WTC11 (cell line): ENCODE measurements at regions not wholly inside any gene's neighbourhood (a gene's known extent, or its start where the extent isn't known, plus 50 kb on each side); places are given as distances from the start of the nearest gene placed in this dataset.

ENCODE experiments used
- ATAC-seq: fragments of 200-7000 bp; cut with Tn5 transposase; 2 replicates; pipeline ENCODE4 v1.10.0; 2021; ENCODE audit warnings: mild to moderate bottlenecking, moderate library complexity
- CTCF ChIA-PET: fragments of 300-600 bp; sonication (Branson Sonifier 250); formaldehyde crosslinking; loops from one replicate; lab custom pipeline; 2021; ENCODE audit warnings: antibody characterized with exemption; lab: Charles Lee
- POLR2A ChIA-PET: fragments of 350-600 bp; sonication (Branson Sonifier 250); formaldehyde crosslinking; loops from one replicate; lab custom pipeline; 2021; ENCODE audit warnings: antibody characterized with exemption; lab: Charles Lee
- DNase-seq: peaks from one replicate; pipeline ENCODE4 v3.0.0; 2021; ENCODE audit warnings: low spot score
- H3K27ac Mint-ChIP-seq: 2 replicates; pipeline ENCODE4 v1.8.0; 2021; ENCODE audit warnings: mixed read lengths
- H3K27me3 Mint-ChIP-seq: 2 replicates; pipeline ENCODE4 v1.8.0; 2021; ENCODE audit warnings: low read depth, mild to moderate bottlenecking, moderate library complexity, mixed read lengths
- H3K36me3 Mint-ChIP-seq: 2 replicates; pipeline ENCODE4 v1.8.0; 2021; ENCODE audit warnings: mixed read lengths
- H3K4me1 Mint-ChIP-seq: 2 replicates; pipeline ENCODE4 v1.8.0; 2022; ENCODE audit warnings: mixed read lengths
- H3K4me3 Mint-ChIP-seq: 2 replicates; pipeline ENCODE4 v1.8.0; 2021; ENCODE audit warnings: mild to moderate bottlenecking, moderate library complexity, mixed read lengths
- H3K9me3 Mint-ChIP-seq: 2 replicates; pipeline ENCODE4 v1.8.0; 2021; ENCODE audit warnings: mixed read lengths
- CDX4 ChIP-seq: fragments of 250-450 bp; sonication (Bioruptor Pico); IDR thresholded peaks from 2 replicates; pipeline ENCODE4 v1.9.0; 2021; ENCODE audit warnings: moderate library complexity, mild to moderate bottlenecking, inconsistent platforms, borderline replicate concordance
- E2F4 ChIP-seq: sonication (generic); formaldehyde crosslinking; IDR thresholded peaks from 2 replicates; pipeline ENCODE4 v1.8.1; 2022; ENCODE audit warnings: low read depth, mild to moderate bottlenecking, moderate library complexity, missing genetic modification reagents, borderline replicate concordance
- ETV6 ChIP-seq: sonication (generic); formaldehyde crosslinking; IDR thresholded peaks from 2 replicates; pipeline ENCODE4 v1.8.1; 2022; ENCODE audit warnings: mild to moderate bottlenecking, missing genetic modification reagents
- HMGXB4 ChIP-seq: sonication (generic); formaldehyde crosslinking; IDR thresholded peaks from 2 replicates; pipeline ENCODE4 v1.8.1; 2023; ENCODE audit warnings: mild to moderate bottlenecking, moderate library complexity, missing genetic modification reagents
- JAZF1 ChIP-seq: fragments of 250-450 bp; sonication (Bioruptor Pico); IDR thresholded peaks from 2 replicates; pipeline ENCODE4 v1.9.0; 2021; ENCODE audit warnings: moderate library complexity, mild to moderate bottlenecking, inconsistent platforms
- KAT7 ChIP-seq: sonication (generic); formaldehyde crosslinking; IDR thresholded peaks from 2 replicates; pipeline ENCODE4 v1.8.1; 2023; ENCODE audit warnings: missing genetic modification reagents, mild to moderate bottlenecking, borderline replicate concordance
- MXD4 ChIP-seq: fragments of 250-450 bp; sonication (Bioruptor Pico); IDR thresholded peaks from 2 replicates; pipeline ENCODE4 v1.8.0; 2021; ENCODE audit warnings: mild to moderate bottlenecking, moderate library complexity, borderline replicate concordance
- NFE2L1 ChIP-seq: sonication (generic); formaldehyde crosslinking; IDR thresholded peaks from 2 replicates; pipeline ENCODE4 v1.8.1; 2023; ENCODE audit warnings: missing genetic modification reagents
- OVOL2 ChIP-seq: fragments of 250-450 bp; sonication (Bioruptor Pico); IDR thresholded peaks from 2 replicates; pipeline ENCODE4 v1.9.0; 2021; ENCODE audit warnings: mild to moderate bottlenecking, borderline replicate concordance
- PREB ChIP-seq: sonication (generic); formaldehyde crosslinking; IDR thresholded peaks from 2 replicates; pipeline ENCODE4 v1.8.1; 2022; ENCODE audit warnings: mild to moderate bottlenecking, missing genetic modification reagents, moderate library complexity, borderline replicate concordance
- RELA ChIP-seq: sonication (generic); formaldehyde crosslinking; IDR thresholded peaks from 2 replicates; pipeline ENCODE4 v1.8.1; 2022; ENCODE audit warnings: missing genetic modification reagents, mild to moderate bottlenecking, borderline replicate concordance
- SP1 ChIP-seq: sonication (generic); formaldehyde crosslinking; conservative IDR thresholded peaks from 2 replicates; pipeline ENCODE4 v1.8.1; 2022; ENCODE audit warnings: missing genetic modification reagents
- STAT6 ChIP-seq: sonication (generic); formaldehyde crosslinking; conservative IDR thresholded peaks from 2 replicates; pipeline ENCODE4 v1.8.1; 2023; ENCODE audit warnings: mild to moderate bottlenecking, low read depth, missing genetic modification reagents, moderate library complexity
- TEAD1 ChIP-seq: sonication (generic); formaldehyde crosslinking; IDR thresholded peaks from 2 replicates; pipeline ENCODE4 v1.8.0; 2022; ENCODE audit warnings: mild to moderate bottlenecking, missing genetic modification reagents
- ZBTB21 ChIP-seq: sonication (generic); formaldehyde crosslinking; IDR thresholded peaks from 2 replicates; pipeline ENCODE4 v1.8.1; 2023; ENCODE audit warnings: mild to moderate bottlenecking, missing genetic modification reagents, borderline replicate concordance
- ZMAT4 ChIP-seq: fragments of 250-450 bp; sonication (Bioruptor Pico); IDR thresholded peaks from 2 replicates; pipeline ENCODE4 v1.9.0; 2021; ENCODE audit warnings: mild to moderate bottlenecking
- ZNF396 ChIP-seq: fragments of 250-450 bp; sonication (Bioruptor Pico); IDR thresholded peaks from 2 replicates; pipeline ENCODE4 v1.8.0; 2021; ENCODE audit warnings: mild to moderate bottlenecking, moderate library complexity, borderline replicate concordance
- ZNF423 ChIP-seq: fragments of 250-450 bp; sonication (Bioruptor Pico); IDR thresholded peaks from 2 replicates; pipeline ENCODE4 v2.1.2; 2022; ENCODE audit warnings: mild to moderate bottlenecking, moderate library complexity
- ZNF425 ChIP-seq: fragments of 250-450 bp; sonication (Bioruptor Pico); conservative IDR thresholded peaks from 2 replicates; pipeline ENCODE4 v1.9.0; 2021; ENCODE audit warnings: mild to moderate bottlenecking
- ZSCAN18 ChIP-seq: fragments of 250-450 bp; sonication (Bioruptor Pico); IDR thresholded peaks from 2 replicates; pipeline ENCODE4 v2.1.2; 2022; ENCODE audit warnings: mild to moderate bottlenecking, moderate library complexity

- H3K27me3 Mint-ChIP-seq, result no peaks in the 10 kb centered on the region
- TF ChIP-seq KAT7 (no peak), ZNF396 (CRISPR knock-in tag) (no peak), NFE2L1 (CRISPR knock-in tag) (no peak), OVOL2 (CRISPR knock-in tag) (no peak), CDX4 (CRISPR knock-in tag) (no peak), ZNF425 (CRISPR knock-in tag) (no peak), ZNF423 (CRISPR knock-in tag) (no peak), RELA (CRISPR knock-in tag) (no peak), ZSCAN18 (no peak), ETV6 (CRISPR knock-in tag) (no peak), ZMAT4 (CRISPR knock-in tag) (no peak), MXD4 (CRISPR knock-in tag) (no peak), SP1 (CRISPR knock-in tag) (no peak)
- CTCF ChIA-PET, result interaction anchor here (6.1 kb wide), 1 partner anchor 14 kb away, joined by 42 read pairs; no protein-coding TSS in a partner anchor
- peaks cover 5% of the 10 kb centered on the region; the same call in 1 of the 2 replicates for H3K36me3 Mint-ChIP-seq
- no peak for ATAC-seq
- no peak overlapping the region for H3K27ac Mint-ChIP-seq
- no peak for DNase-seq
- H3K4me1 Mint-ChIP-seq, result peaks cover 6% of the 10 kb centered on the region; the same call in 1 of the 2 replicates
- no peak overlapping the region for H3K4me3 Mint-ChIP-seq
- peaks cover 8% of the 10 kb centered on the region for H3K9me3 Mint-ChIP-seq
- POLR2A ChIA-PET, result no interaction called here
Observed at GRCh38 chr9:7346144-7346543, 453.4 kb downstream of the DMAC1 start.

- no peak overlapping the region for H3K4me3 Mint-ChIP-seq
- H3K36me3 Mint-ChIP-seq, result no peaks in the 10 kb centered on the region
- H3K27me3 Mint-ChIP-seq, result no peaks in the 10 kb centered on the region
- H3K27ac Mint-ChIP-seq, result no peak overlapping the region
- POLR2A ChIA-PET, result no interaction called here
- DNase-seq (no peak), ATAC-seq (no peak)
- CTCF ChIA-PET, result interaction anchor here (0.7 to 1.5 kb wide), 4 partner anchors 18 to 171 kb away, joined by 3 to 8 read pairs (median 4); no protein-coding TSS in a partner anchor
- no peaks in the 10 kb centered on the region for H3K9me3 Mint-ChIP-seq
- H3K4me1 Mint-ChIP-seq, result peaks cover 6% of the 10 kb centered on the region; the same call in 1 of the 2 replicates
- no peak for TF ChIP-seq PREB (CRISPR knock-in tag)
- no peak for TF ChIP-seq ZBTB21
- no peak for TF ChIP-seq E2F4 (CRISPR knock-in tag)
- no peak for TF ChIP-seq JAZF1 (CRISPR knock-in tag)
- TF ChIP-seq ZNF423 (CRISPR knock-in tag), result no peak
- no peak for TF ChIP-seq STAT6 (CRISPR knock-in tag)
- TF ChIP-seq ZNF425 (CRISPR knock-in tag), result no peak
- no peak for TF ChIP-seq KAT7
- no peak for TF ChIP-seq HMGXB4 (CRISPR knock-in tag)
- TF ChIP-seq TEAD1 (CRISPR knock-in tag), result no peak
Observed at GRCh38 chr9:7342736-7343135, 456.8 kb downstream of the DMAC1 start.
